ENCODE measurements at regions not wholly inside any gene's neighbourhood (a gene's known extent, or its start where the extent isn't known, plus 50 kb on each side); places are given as distances from the start of the nearest gene placed in this dataset.

GRCh38 chr4:60016971-60017370 lies 1183.2 kb upstream of the ADGRL3 start:
- WGBS (ENCODE audit: insufficient coverage, insufficient replicate concordance, low lambda C conversion rate, missing lambda C conversion rate), result 0% methylated on average over 1 of the region's 1 CpG

More at GRCh38 chr4:60016971-60017370, 1183.2 kb upstream of the ADGRL3 start:
- ChIA-PET CTCF (no interaction called here), RAD21 (ENCODE audit: unreplicated experiment) (no interaction called here), SMC1A (ENCODE audit: uncharacterized antibody, unreplicated experiment) (no interaction called here), POLR2A (no interaction called here)
- no peak for DNase-seq (ENCODE audit: low read depth, low spot score)
- Histone ChIP-seq H3K4me1 (ENCODE audit: control insufficient read depth, insufficient read depth, low read length) (no peaks in the 10 kb centered on the region), H3K27ac (ENCODE audit: control insufficient read depth, insufficient read depth) (no peak overlapping the region), H3K4me2 (ENCODE audit: control insufficient read depth, insufficient read depth) (no peak overlapping the region), H2AFZ (ENCODE audit: control insufficient read depth, low read depth, low read length) (no peak overlapping the region), H3K36me3 (ENCODE audit: control insufficient read depth in 2 of 2, insufficient read depth in 2 of 2, low read length in 1 of 2) (no peaks in the 10 kb centered on the region), H3K9me3 (replicated peaks; ENCODE audit: control insufficient read depth, insufficient read depth, low read length) (no peaks in the 10 kb centered on the region), H3K4me3 (no peak overlapping the region), H3K79me2 (ENCODE audit: control insufficient read depth, insufficient read depth, low read length) (no peaks in the 10 kb centered on the region), H4K20me1 (ENCODE audit: control insufficient read depth, insufficient read depth) (no peaks in the 10 kb centered on the region), H3K27me3 (replicated peaks in 1 of 2; ENCODE audit: control insufficient read depth in 2 of 2, insufficient read depth in 2 of 2, low read length in 1 of 2) (no peaks in the 10 kb centered on the region), H3K9ac (ENCODE audit: control insufficient read depth, insufficient read depth, low read length) (no peak overlapping the region)
- TF ChIP-seq ELK1 (IDR thresholded peaks at IDR 0.05; ENCODE audit: low read depth, low read length), result no peak
- TF ChIP-seq HDGF (IDR thresholded peaks at IDR 0.05), result no peak
- no peak for TF ChIP-seq ZNF687 (IDR thresholded peaks at IDR 0.05)
- TF ChIP-seq JUNB (IDR thresholded peaks at IDR 0.05), result no peak
- no peak for TF ChIP-seq SRF (IDR thresholded peaks at IDR 0.05; ENCODE audit: low read depth in 2 of 2, low read length in 2 of 2)
- no peak for TF ChIP-seq RBBP5 (conservative IDR thresholded peaks at IDR 0.05)
- no peak for TF ChIP-seq MLLT1 (IDR thresholded peaks at IDR 0.05)
- no peak for TF ChIP-seq TCF7 (IDR thresholded peaks at IDR 0.05; ENCODE audit: borderline replicate concordance)
- TF ChIP-seq ZZZ3 (IDR thresholded peaks at IDR 0.05; ENCODE audit: control insufficient read depth, insufficient read length, low read depth), result no peak
- no peak for TF ChIP-seq RELA (IDR thresholded peaks at IDR 0.05; ENCODE audit: borderline replicate concordance, partially characterized antibody)
- no peak for TF ChIP-seq MEF2B (IDR thresholded peaks at IDR 0.05; ENCODE audit: partially characterized antibody, poor library complexity, severe bottlenecking)
- TF ChIP-seq, protein P1, sequence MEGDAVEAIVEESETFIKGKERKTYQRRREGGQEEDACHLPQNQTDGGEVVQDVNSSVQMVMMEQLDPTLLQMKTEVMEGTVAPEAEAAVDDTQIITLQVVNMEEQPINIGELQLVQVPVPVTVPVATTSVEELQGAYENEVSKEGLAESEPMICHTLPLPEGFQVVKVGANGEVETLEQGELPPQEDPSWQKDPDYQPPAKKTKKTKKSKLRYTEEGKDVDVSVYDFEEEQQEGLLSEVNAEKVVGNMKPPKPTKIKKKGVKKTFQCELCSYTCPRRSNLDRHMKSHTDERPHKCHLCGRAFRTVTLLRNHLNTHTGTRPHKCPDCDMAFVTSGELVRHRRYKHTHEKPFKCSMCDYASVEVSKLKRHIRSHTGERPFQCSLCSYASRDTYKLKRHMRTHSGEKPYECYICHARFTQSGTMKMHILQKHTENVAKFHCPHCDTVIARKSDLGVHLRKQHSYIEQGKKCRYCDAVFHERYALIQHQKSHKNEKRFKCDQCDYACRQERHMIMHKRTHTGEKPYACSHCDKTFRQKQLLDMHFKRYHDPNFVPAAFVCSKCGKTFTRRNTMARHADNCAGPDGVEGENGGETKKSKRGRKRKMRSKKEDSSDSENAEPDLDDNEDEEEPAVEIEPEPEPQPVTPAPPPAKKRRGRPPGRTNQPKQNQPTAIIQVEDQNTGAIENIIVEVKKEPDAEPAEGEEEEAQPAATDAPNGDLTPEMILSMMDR (IDR thresholded peaks at IDR 0.05 in 2 of 3, conservative IDR thresholded peaks at IDR 0.05 in 1 of 3; ENCODE audit: control insufficient read depth in 2 of 3, extremely low read depth in 1 of 3, insufficient read depth in 1 of 3, low read depth in 3 of 3, low read length in 3 of 3), result no peak
- intact Hi-C loops (cut with micrococcal nuclease; ENCODE audit: unreplicated experiment), result no loop called here
- FAIRE-seq, result no peak
- ATAC-seq, result no peak
- in situ Hi-C loops (cut with MboI), result no loop called here
- no TSS peak for BruUV-seq (replicated peaks)

All from GM12878 (cell line).